Spleen (tissue), 11 donors: ENCODE measurements at regions not wholly inside any gene's neighbourhood (a gene's known extent, or its start where the extent isn't known, plus 50 kb on each side); places are given as distances from the start of the nearest gene placed in this dataset.
A peak's percentile ranks its signal among the peaks of the same experiment; 100 is the strongest.

ENCODE experiments used
- DNase-seq: peaks from one replicate; pipeline ENCODE4 v3.0.0-alpha.2; 2020
- H3K27ac ChIP-seq, 8 donors: fragments of 200-600 bp; sonication (generic) in 7 of 8; 1 replicate in 4 of 8; 2 replicates in 4 of 8; pipeline versions ENCODE4 v1.5.0 to v1.8.0; 2016 to 2021; ENCODE audit warnings: inconsistent platforms in 4 of 8, mild to moderate bottlenecking in 4 of 8, moderate library complexity in 1 of 8
- H3K27me3 ChIP-seq, 7 donors: fragments of 200-600 bp; sonication (generic) in 6 of 7; replicated peaks in 1 of 7; 1 replicate in 4 of 7; 2 replicates in 3 of 7; pipeline versions ENCODE4 v1.5.0 to v1.8.0; 2016 to 2021; ENCODE audit warnings: inconsistent platforms in 3 of 7, mild to moderate bottlenecking in 1 of 7
- H3K36me3 ChIP-seq, 6 donors: fragments of 200-600 bp; sonication (generic) in 5 of 6; 1 replicate in 4 of 6; 2 replicates in 2 of 6; pipeline versions ENCODE4 v1.5.0 to v1.8.0; 2016 to 2021; ENCODE audit warnings: inconsistent platforms in 2 of 6
- H3K4me1 ChIP-seq, 6 donors: fragments of 200-600 bp; sonication (generic) in 5 of 6; 1 replicate in 3 of 6; 2 replicates in 3 of 6; pipeline versions ENCODE4 v1.5.0 to v1.8.0; 2016 to 2021; ENCODE audit warnings: inconsistent platforms in 3 of 6
- H3K4me3 ChIP-seq, 8 donors: fragments of 200-600 bp; sonication (generic) in 7 of 8; 1 replicate in 4 of 8; 2 replicates in 4 of 8; pipeline versions ENCODE4 v1.5.0 to v1.8.0; 2016 to 2021; ENCODE audit warnings: inconsistent platforms in 4 of 8, mild to moderate bottlenecking in 4 of 8, moderate library complexity in 2 of 8
- H3K9me3 ChIP-seq, 8 donors: fragments of 200-600 bp; sonication (generic) in 7 of 8; 1 replicate in 4 of 8; 2 replicates in 4 of 8; pipeline versions ENCODE4 v1.5.0 to v1.8.0; 2016 to 2021; ENCODE audit warnings: inconsistent platforms in 4 of 8
- POLR2A ChIP-seq, 3 donors: fragments of 450-650 bp; IDR thresholded peaks; one replicate each; pipeline ENCODE4 v1.5.1; 2017; ENCODE audit warnings: antibody characterized with exemption in 3 of 3, mild to moderate bottlenecking in 1 of 3
- POLR2AphosphoS5 ChIP-seq, 3 donors: sonication (generic); formaldehyde crosslinking; IDR thresholded peaks; one replicate each; pipeline ENCODE4 v1.5.1; 2017; ENCODE audit warnings: antibody characterized with exemption in 3 of 3
- WGBS, 5 donors: extraction: QIAGEN DNeasy Blood & Tissue Kit in 3 of 5; methylation state at CpG; one replicate each; pipeline versions ENCODE4 v1.1.5 to v1.1.7; 2013 to 2018; 5-methylcytosine and 5-hydroxymethylcytosine counted together
- intact Hi-C: fragments of 100-400 bp; cut with DNase I; formaldehyde crosslinking; loops from one replicate; pipeline ENCODE4 v1.15.0; 2023; ENCODE audit warnings: low total_unique reads
- TF ChIP-seq, protein P1 (sequence below), 11 experiments: fragments of 200-600 bp in 7 of 11; fragments of 450-650 bp in 4 of 11; sonication (generic) in 4 of 11; IDR thresholded peaks in 8 of 11; conservative IDR thresholded peaks in 3 of 11; 1 replicate in 7 of 11; 2 replicates in 4 of 11; pipeline versions ENCODE4 v1.4.0 to v1.8.0; 2016 to 2021; ENCODE audit warnings: antibody characterized with exemption in 11 of 11, inconsistent platforms in 4 of 11, mild to moderate bottlenecking in 1 of 11
- donor health status: healthy with polysubstance abuse.
- donor health status: DM: no; HTN: no; CAD: no; lungs with moderate emphysema.
- donor health status: DM: no; HTN: no; CAD: no.
- donor health status: Bipolar disorder and iron deficiency.
- donor health status: healthy.
- donor health status: DM: no; HTN: no; CAD: no.
- donor health status: DM: yes; HTN: yes; CAD: no.

GRCh38 chr1:82299656-82300055, 498.9 kb downstream of the ADGRL2 start:
- no peak for DNase-seq

DNA sequence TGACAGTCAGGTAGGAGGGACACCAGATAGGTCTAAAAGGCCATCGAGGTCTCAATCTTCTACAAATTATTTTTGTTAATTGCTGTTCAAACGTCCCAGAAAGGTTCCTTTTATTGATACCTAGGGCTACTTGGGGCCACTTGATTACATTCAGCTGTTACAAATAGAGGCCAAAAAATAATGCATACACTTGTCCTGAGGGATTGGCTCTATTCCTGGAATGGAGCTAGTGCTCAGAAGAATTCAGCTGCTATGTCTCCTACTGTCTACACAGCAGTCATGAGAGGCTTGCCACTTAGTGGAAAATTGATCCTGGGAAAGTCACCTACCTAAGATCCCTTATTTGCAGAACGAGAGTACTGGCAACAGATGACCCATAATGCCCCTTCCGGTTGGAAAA, 498.3 kb downstream of the ADGRL2 start:
- intact Hi-C loops: no loop called here
- Histone ChIP-seq H3K27ac (peak overlapping the region in 3 of 8 donors; percentile 21 to 40 (median 27)), H3K36me3 (no peaks in the 10 kb centered on the region), H3K4me1 (no peaks in the 10 kb centered on the region), H3K4me3 (no peak overlapping the region), H3K27me3 (no peaks in the 10 kb centered on the region), H3K9me3 (peaks cover 0 to 3% (median 0%) of the 10 kb centered on the region in 8 donors)
- 71 to 85% (median 78%) methylated on average over 4 of the region's 4 CpGs for WGBS, 5 donors
- TF ChIP-seq POLR2AphosphoS5 (IDR thresholded peaks at IDR 0.05): no peak
- no peak for TF ChIP-seq POLR2A (IDR thresholded peaks at IDR 0.05)
- TF ChIP-seq, protein P1, sequence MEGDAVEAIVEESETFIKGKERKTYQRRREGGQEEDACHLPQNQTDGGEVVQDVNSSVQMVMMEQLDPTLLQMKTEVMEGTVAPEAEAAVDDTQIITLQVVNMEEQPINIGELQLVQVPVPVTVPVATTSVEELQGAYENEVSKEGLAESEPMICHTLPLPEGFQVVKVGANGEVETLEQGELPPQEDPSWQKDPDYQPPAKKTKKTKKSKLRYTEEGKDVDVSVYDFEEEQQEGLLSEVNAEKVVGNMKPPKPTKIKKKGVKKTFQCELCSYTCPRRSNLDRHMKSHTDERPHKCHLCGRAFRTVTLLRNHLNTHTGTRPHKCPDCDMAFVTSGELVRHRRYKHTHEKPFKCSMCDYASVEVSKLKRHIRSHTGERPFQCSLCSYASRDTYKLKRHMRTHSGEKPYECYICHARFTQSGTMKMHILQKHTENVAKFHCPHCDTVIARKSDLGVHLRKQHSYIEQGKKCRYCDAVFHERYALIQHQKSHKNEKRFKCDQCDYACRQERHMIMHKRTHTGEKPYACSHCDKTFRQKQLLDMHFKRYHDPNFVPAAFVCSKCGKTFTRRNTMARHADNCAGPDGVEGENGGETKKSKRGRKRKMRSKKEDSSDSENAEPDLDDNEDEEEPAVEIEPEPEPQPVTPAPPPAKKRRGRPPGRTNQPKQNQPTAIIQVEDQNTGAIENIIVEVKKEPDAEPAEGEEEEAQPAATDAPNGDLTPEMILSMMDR (IDR thresholded peaks at IDR 0.05 in 8 of 11, conservative IDR thresholded peaks at IDR 0.05 in 3 of 11): no peak
- DNase-seq: no peak

More at GRCh38 chr1:82299656-82300055, 498.9 kb downstream of the ADGRL2 start:
- H3K27ac ChIP-seq: peak overlapping the region in 3 of 8 donors; percentile 30 to 48 (median 33)
- no peaks in the 10 kb centered on the region for H3K27me3 ChIP-seq
- no peaks in the 10 kb centered on the region for H3K36me3 ChIP-seq
- intact Hi-C loops: no loop called here
- no peak overlapping the region for H3K4me3 ChIP-seq
- peaks cover 0 to 3% (median 0%) of the 10 kb centered on the region in 8 donors for H3K9me3 ChIP-seq
- TF ChIP-seq POLR2AphosphoS5 (IDR thresholded peaks at IDR 0.05) (no peak), POLR2A (IDR thresholded peaks at IDR 0.05) (no peak)
- TF ChIP-seq, protein P1 (IDR thresholded peaks at IDR 0.05 in 8 of 11, conservative IDR thresholded peaks at IDR 0.05 in 3 of 11): no peak
- 52 to 70% (median 68%) methylated on average over 2 of the region's 2 CpGs for WGBS, 5 donors
- no peaks in the 10 kb centered on the region for H3K4me1 ChIP-seq

- H3K27me3 ChIP-seq: no peaks in the 10 kb centered on the region
- H3K27ac ChIP-seq: no peak overlapping the region
- TF ChIP-seq, protein P1 (IDR thresholded peaks at IDR 0.05 in 8 of 11, conservative IDR thresholded peaks at IDR 0.05 in 3 of 11): no peak
- no peak for TF ChIP-seq POLR2A (IDR thresholded peaks at IDR 0.05)
- TF ChIP-seq POLR2AphosphoS5 (IDR thresholded peaks at IDR 0.05): no peak
- WGBS, 5 donors: 74 to 82% (median 76%) methylated on average over 9 of the region's 9 CpGs
- H3K4me3 ChIP-seq: no peak overlapping the region
- no peak for DNase-seq
- intact Hi-C loops: no loop called here
- H3K36me3 ChIP-seq: no peaks in the 10 kb centered on the region
- H3K9me3 ChIP-seq: peaks cover 0 to 3% (median 0%) of the 10 kb centered on the region in 8 donors
- H3K4me1 ChIP-seq: no peaks in the 10 kb centered on the region
Measured at GRCh38 chr1:82297139-82297896, 496.6 kb downstream of the ADGRL2 start.

- H3K27me3 ChIP-seq: no peaks in the 10 kb centered on the region
- no peaks in the 10 kb centered on the region for H3K36me3 ChIP-seq
- H3K9me3 ChIP-seq: no peaks in the 10 kb centered on the region
- no peak overlapping the region for H3K4me3 ChIP-seq
- 84 to 92% (median 90%) methylated on average over 3 of the region's 3 CpGs for WGBS, 5 donors
- intact Hi-C loops: no loop called here
- TF ChIP-seq POLR2A (IDR thresholded peaks at IDR 0.05) (no peak), POLR2AphosphoS5 (IDR thresholded peaks at IDR 0.05) (no peak)
- TF ChIP-seq, protein P1 (IDR thresholded peaks at IDR 0.05 in 8 of 11, conservative IDR thresholded peaks at IDR 0.05 in 3 of 11): no peak
- no peak for DNase-seq
- H3K4me1 ChIP-seq: no peaks in the 10 kb centered on the region
- H3K27ac ChIP-seq: no peak overlapping the region
Measured at GRCh38 chr1:82287556-82287955, 486.8 kb downstream of the ADGRL2 start.
